Progenitor cell of endocrine pancreas (in vitro differentiated cells): ENCODE measurements at regions not wholly inside any gene's neighbourhood (a gene's known extent, or its start where the extent isn't known, plus 50 kb on each side); places are given as distances from the start of the nearest gene placed in this dataset.

Source experiments
- DNase-seq: peaks from one replicate; pipeline ENCODE4 v3.0.0; 2021; ENCODE audit warnings: low spot score; ENCODE audit not compliant: unreplicated experiment
- H3K27ac Mint-ChIP-seq: 2 replicates; pipeline ENCODE4 v1.8.0; 2021; ENCODE audit warnings: mild to moderate bottlenecking, moderate library complexity, mixed read lengths
- H3K27me3 Mint-ChIP-seq: 2 replicates; pipeline ENCODE4 v1.8.0; 2021; ENCODE audit warnings: mixed read lengths
- H3K36me3 Mint-ChIP-seq: 2 replicates; pipeline ENCODE4 v1.8.0; 2022; ENCODE audit warnings: mixed read lengths; ENCODE audit not compliant: insufficient read depth
- H3K4me1 Mint-ChIP-seq: 2 replicates; pipeline ENCODE4 v1.8.0; 2021; ENCODE audit warnings: low read depth, mixed read lengths
- H3K4me3 Mint-ChIP-seq: 2 replicates; pipeline ENCODE4 v1.8.0; 2021; ENCODE audit warnings: low read depth, mild to moderate bottlenecking, moderate library complexity, mixed read lengths
- H3K9me3 Mint-ChIP-seq: 2 replicates; pipeline ENCODE4 v1.8.0; 2021; ENCODE audit warnings: low read depth, mixed read lengths
- TF ChIP-seq, protein P1 (sequence below): fragments of 200-600 bp; sonication (generic); IDR thresholded peaks from one replicate; pipeline ENCODE4 v1.5.0; 2021; ENCODE audit warnings: antibody characterized with exemption, mild to moderate bottlenecking; ENCODE audit not compliant: unreplicated experiment

DNA sequence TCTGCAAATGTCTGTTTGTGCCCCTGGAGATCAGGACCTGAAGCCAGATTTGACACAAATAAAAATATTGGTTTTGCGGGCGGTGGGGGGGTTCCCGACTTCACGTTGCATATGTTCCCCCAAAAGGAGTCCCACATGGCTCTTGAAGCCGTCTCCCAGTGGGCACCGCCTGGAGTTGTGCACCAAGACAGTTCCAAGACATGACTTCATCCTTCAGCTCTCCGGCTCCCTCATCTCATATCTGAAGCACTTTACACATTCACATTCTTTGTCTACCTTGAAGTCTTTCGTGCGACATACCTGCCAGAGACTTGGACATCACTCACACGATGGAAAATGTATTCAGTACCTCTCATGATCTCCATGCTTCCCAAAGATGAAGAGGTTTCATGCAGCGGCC is 362.8 kb upstream of the FOXK1 start:
- TF ChIP-seq, protein P1, sequence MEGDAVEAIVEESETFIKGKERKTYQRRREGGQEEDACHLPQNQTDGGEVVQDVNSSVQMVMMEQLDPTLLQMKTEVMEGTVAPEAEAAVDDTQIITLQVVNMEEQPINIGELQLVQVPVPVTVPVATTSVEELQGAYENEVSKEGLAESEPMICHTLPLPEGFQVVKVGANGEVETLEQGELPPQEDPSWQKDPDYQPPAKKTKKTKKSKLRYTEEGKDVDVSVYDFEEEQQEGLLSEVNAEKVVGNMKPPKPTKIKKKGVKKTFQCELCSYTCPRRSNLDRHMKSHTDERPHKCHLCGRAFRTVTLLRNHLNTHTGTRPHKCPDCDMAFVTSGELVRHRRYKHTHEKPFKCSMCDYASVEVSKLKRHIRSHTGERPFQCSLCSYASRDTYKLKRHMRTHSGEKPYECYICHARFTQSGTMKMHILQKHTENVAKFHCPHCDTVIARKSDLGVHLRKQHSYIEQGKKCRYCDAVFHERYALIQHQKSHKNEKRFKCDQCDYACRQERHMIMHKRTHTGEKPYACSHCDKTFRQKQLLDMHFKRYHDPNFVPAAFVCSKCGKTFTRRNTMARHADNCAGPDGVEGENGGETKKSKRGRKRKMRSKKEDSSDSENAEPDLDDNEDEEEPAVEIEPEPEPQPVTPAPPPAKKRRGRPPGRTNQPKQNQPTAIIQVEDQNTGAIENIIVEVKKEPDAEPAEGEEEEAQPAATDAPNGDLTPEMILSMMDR: no peak
- Mint-ChIP-seq H3K27me3 (peaks cover 6% of the 10 kb centered on the region), H3K9me3 (peaks cover 17% of the 10 kb centered on the region), H3K36me3 (no peaks in the 10 kb centered on the region), H3K27ac (no peak overlapping the region), H3K4me3 (no peak overlapping the region), H3K4me1 (no peaks in the 10 kb centered on the region)
- DNase-seq: no peak

DNA sequence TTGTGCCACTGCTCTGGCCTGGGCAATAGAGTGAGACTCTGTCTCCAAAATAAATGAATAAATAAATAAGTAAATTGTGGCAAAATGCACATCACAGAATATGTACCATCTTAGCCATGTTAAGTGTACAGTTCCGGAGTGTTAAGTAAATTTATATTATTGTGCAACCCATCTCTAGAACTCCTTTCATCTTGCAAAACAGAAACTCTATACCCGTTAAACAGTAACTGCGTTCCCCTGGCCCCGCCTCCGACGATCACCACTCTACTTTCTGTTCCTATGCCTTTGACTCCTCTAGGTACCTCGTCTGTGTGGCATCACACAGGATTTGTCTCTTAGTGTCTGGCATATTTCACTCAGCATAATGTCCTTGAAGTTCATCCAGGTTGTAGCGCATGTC is 356.4 kb upstream of the FOXK1 start:
- Mint-ChIP-seq H3K27me3 (no peaks in the 10 kb centered on the region), H3K4me1 (no peaks in the 10 kb centered on the region), H3K4me3 (no peak overlapping the region), H3K9me3 (peaks cover 6% of the 10 kb centered on the region), H3K36me3 (no peaks in the 10 kb centered on the region), H3K27ac (no peak overlapping the region)
- DNase-seq: no peak
- TF ChIP-seq, protein P1: no peak

DNA sequence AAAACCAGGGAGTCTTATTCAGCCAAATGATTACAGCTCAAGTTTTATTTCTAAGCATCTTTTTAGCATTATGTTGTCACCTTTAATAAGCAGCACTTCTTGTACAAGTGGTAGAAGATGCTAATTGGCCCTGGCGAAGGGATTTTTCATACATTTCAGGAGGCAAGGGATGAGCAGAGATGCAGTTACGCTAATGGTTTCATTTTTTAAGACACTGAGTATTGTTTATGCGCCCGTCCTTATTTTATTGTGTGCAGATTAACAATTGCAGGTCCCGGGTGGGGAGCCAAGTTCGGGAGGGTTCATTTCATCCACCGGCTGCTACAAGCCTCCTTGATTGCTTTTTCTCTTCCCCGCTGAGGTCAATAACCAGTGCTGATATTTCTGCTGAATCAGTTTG is 350.4 kb upstream of the FOXK1 start:
- no peak for DNase-seq
- Mint-ChIP-seq H3K4me1 (no peaks in the 10 kb centered on the region), H3K9me3 (peaks cover 3% of the 10 kb centered on the region), H3K4me3 (no peak overlapping the region), H3K27me3 (no peaks in the 10 kb centered on the region), H3K27ac (no peak overlapping the region), H3K36me3 (no peaks in the 10 kb centered on the region)
- TF ChIP-seq, protein P1: no peak

DNA sequence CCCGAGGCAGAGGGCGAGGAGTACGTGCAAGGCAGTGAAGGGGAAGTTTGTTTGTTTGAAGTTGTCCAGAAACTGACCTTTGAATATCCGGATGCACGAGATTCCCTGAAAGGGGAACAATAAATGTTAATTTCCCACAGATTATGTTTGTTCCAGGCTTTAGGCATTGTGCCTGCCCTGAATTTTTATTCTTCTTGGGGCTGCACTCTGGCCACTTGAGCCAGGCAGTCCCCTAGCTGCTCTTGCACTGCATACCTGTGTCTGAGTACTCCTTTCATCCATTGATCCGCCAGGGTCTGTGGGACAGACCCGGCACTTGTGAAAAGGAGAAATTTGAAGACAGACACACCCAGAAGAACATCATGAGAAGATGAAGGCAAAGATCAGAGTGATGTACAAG is 343.5 kb upstream of the FOXK1 start:
- H3K36me3 Mint-ChIP-seq: no peaks in the 10 kb centered on the region
- no peak for DNase-seq
- H3K27ac Mint-ChIP-seq: no peak overlapping the region
- peaks cover 31% of the 10 kb centered on the region for H3K9me3 Mint-ChIP-seq
- H3K4me1 Mint-ChIP-seq: no peaks in the 10 kb centered on the region
- no peak overlapping the region for H3K4me3 Mint-ChIP-seq
- no peaks in the 10 kb centered on the region for H3K27me3 Mint-ChIP-seq
- TF ChIP-seq, protein P1: no peak

DNA sequence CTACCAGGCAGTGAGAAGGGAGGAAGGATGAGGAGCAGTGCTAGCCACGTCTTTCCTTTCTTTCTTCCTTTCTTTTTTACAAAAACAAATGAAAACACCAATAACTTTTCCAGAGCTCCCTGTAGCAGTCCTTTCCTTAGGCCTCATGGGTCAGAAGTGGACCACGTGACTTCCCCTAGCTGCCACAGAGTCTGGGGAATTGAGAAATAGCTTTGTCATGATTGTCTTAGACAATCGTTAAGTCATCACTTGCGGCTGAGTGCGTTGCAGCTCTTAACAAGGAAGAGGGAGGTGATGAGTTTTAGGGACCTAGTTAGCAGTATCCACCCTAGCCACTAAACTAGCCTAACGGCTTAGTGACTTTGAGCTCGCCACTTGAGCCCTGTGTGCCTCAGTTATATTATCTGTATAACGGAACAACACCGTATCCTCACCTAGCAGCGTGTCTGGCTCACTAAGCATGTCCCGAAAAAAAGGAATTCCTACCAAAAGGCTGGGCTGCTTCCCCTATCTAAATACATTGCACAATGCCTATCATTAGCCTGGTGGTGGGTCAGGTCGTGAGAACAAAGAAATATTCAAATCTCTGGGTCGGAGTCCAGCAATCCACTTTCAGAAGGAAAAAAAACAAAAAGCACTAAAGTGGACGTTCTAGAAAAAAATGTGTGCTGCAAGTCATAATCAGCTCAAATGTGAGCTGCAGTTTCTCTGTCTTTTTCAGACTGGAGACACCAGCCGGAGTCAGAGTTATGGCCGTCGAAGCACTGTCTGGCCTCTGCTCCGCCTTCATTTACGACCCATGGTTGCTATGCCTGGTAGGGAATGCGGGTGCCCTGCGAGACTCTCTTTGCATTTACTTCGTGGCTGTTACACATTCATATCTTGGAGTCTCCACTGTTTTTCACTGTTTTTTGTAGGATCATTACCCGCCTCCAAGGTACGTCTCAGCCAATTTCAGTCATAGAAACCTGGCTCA is 338.5 kb upstream of the FOXK1 start:
- Mint-ChIP-seq H3K36me3 (no peaks in the 10 kb centered on the region), H3K27ac (no peak overlapping the region), H3K9me3 (peaks cover 27% of the 10 kb centered on the region), H3K27me3 (no peaks in the 10 kb centered on the region), H3K4me3 (no peak overlapping the region), H3K4me1 (no peaks in the 10 kb centered on the region)
- TF ChIP-seq, protein P1: no peak
- DNase-seq: no peak
